Loucy (cell line): ENCODE measurements at regions not wholly inside any gene's neighbourhood (a gene's known extent, or its start where the extent isn't known, plus 50 kb on each side); places are given as distances from the start of the nearest gene placed in this dataset.

Experiments
- H2AFZ ChIP-seq: fragments of 200-600 bp; sonication (generic); 2 replicates; pipeline ENCODE4 v1.6.0; 2016; ENCODE audit warnings: antibody characterized with exemption, mild to moderate bottlenecking, low read length, moderate library complexity
- H3F3A ChIP-seq: fragments of 200-600 bp; 2 replicates; pipeline ENCODE4 v1.6.0; 2016; ENCODE audit warnings: antibody characterized with exemption, low read depth, mild to moderate bottlenecking
- H3K27me3 ChIP-seq: fragments of 200-600 bp; sonication (generic); 2 replicates; pipeline ENCODE4 v1.6.1; 2014; ENCODE audit warnings: low read length, mild to moderate bottlenecking; ENCODE audit not compliant: insufficient read depth, poor library complexity, severe bottlenecking
- H3K36me3 ChIP-seq: fragments of 200-600 bp; sonication (generic); 2 replicates; pipeline ENCODE4 v1.6.1; 2016; ENCODE audit warnings: low read length; ENCODE audit not compliant: insufficient read depth
- H3K4me1 ChIP-seq: fragments of 200-600 bp; sonication (generic); 2 replicates; pipeline ENCODE4 v1.5.1; 2014; ENCODE audit warnings: low read length, mild to moderate bottlenecking; ENCODE audit not compliant: insufficient read depth, poor library complexity, severe bottlenecking
- H3K4me2 ChIP-seq: fragments of 200-600 bp; sonication (generic); 2 replicates; pipeline ENCODE4 v1.6.0; 2014; ENCODE audit warnings: antibody characterized with exemption, low read length, low read depth, mild to moderate bottlenecking; ENCODE audit not compliant: poor library complexity, severe bottlenecking
- H3K4me3 ChIP-seq: fragments of 200-600 bp; sonication (generic); 2 replicates; pipeline ENCODE4 v1.5.1; 2014; ENCODE audit warnings: low read length, mild to moderate bottlenecking, mixed read lengths; ENCODE audit not compliant: poor library complexity, severe bottlenecking
- H3K79me2 ChIP-seq: fragments of 200-600 bp; sonication (generic); 2 replicates; pipeline ENCODE4 v1.6.1; 2014; ENCODE audit warnings: low read length; ENCODE audit not compliant: insufficient read depth
- H3K9ac ChIP-seq: fragments of 200-600 bp; sonication (generic); 2 replicates; pipeline ENCODE4 v1.6.0; 2014; ENCODE audit warnings: mild to moderate bottlenecking, low read depth, low read length, moderate library complexity; ENCODE audit not compliant: poor library complexity, severe bottlenecking
- H3K9me2 ChIP-seq: fragments of 200-600 bp; sonication (generic); replicated peaks from 2 replicates; pipeline ENCODE4 v1.6.1; 2016; ENCODE audit warnings: low read depth, low read length, mixed read lengths
- H3K9me3 ChIP-seq: fragments of 200-600 bp; sonication (generic); 2 replicates; pipeline ENCODE4 v1.6.1; 2014; ENCODE audit warnings: mild to moderate bottlenecking, antibody characterized with exemption, low read length, low read depth; ENCODE audit not compliant: insufficient read depth
- H4K20me1 ChIP-seq: fragments of 200-600 bp; sonication (generic); 2 replicates; pipeline ENCODE4 v1.6.0; 2014; ENCODE audit warnings: antibody characterized with exemption, low read length, mild to moderate bottlenecking; ENCODE audit not compliant: insufficient read depth, poor library complexity, severe bottlenecking
- CTCF ChIP-seq: fragments of 200-600 bp; sonication (generic); conservative IDR thresholded peaks from 2 replicates; pipeline ENCODE4 v1.5.1; 2014; ENCODE audit warnings: mild to moderate bottlenecking, antibody characterized with exemption, low read length
- EZH2phosphoT487 ChIP-seq: fragments of 200-600 bp; IDR thresholded peaks from 2 replicates; pipeline ENCODE4 v1.6.1; 2018; ENCODE audit warnings: antibody characterized with exemption, mild to moderate bottlenecking, moderate library complexity, borderline replicate concordance

GRCh38 chr20:57027777-57028176 lies 238.7 kb downstream of the BMP7 start:
- Histone ChIP-seq H3K27me3 (no peaks in the 10 kb centered on the region), H2AFZ (no peak overlapping the region), H4K20me1 (no peaks in the 10 kb centered on the region), H3K79me2 (no peaks in the 10 kb centered on the region), H3K9me2 (no peaks in the 10 kb centered on the region), H3K9me3 (no peaks in the 10 kb centered on the region), H3K4me1 (no peaks in the 10 kb centered on the region), H3K4me3 (no peak overlapping the region), H3F3A (no peaks in the 10 kb centered on the region), H3K9ac (no peak overlapping the region), H3K36me3 (no peaks in the 10 kb centered on the region), H3K4me2 (no peak overlapping the region)
- no peak for TF ChIP-seq EZH2phosphoT487
- no peak for TF ChIP-seq CTCF

- H4K20me1 ChIP-seq = no peaks in the 10 kb centered on the region
- no peaks in the 10 kb centered on the region for H3K36me3 ChIP-seq
- TF ChIP-seq EZH2phosphoT487 (no peak), CTCF (no peak)
- H3K27me3 ChIP-seq = no peaks in the 10 kb centered on the region
- no peak overlapping the region for H3K4me2 ChIP-seq
- peaks cover 4% of the 10 kb centered on the region; the same call in 1 of the 2 replicates for H3K9me3 ChIP-seq
- H2AFZ ChIP-seq = no peak overlapping the region
- no peaks in the 10 kb centered on the region for H3K9me2 ChIP-seq
- H3K4me1 ChIP-seq = no peaks in the 10 kb centered on the region
- H3K79me2 ChIP-seq = no peaks in the 10 kb centered on the region
- H3K9ac ChIP-seq = no peak overlapping the region
- no peak overlapping the region for H3K4me3 ChIP-seq
- no peaks in the 10 kb centered on the region for H3F3A ChIP-seq
Observed at GRCh38 chr20:57030611-57031600, 235.5 kb downstream of the BMP7 start.

- H3K27me3 ChIP-seq = no peaks in the 10 kb centered on the region
Observed at GRCh38 chr20:57031867-57032355, 234.5 kb downstream of the BMP7 start.

More at GRCh38 chr20:57031867-57032355, 234.5 kb downstream of the BMP7 start:
- TF ChIP-seq CTCF (no peak), EZH2phosphoT487 (no peak)
- no peak overlapping the region for H2AFZ ChIP-seq
- no peak overlapping the region for H3K9ac ChIP-seq
- H3K4me2 ChIP-seq = no peak overlapping the region
- H3K4me1 ChIP-seq = no peaks in the 10 kb centered on the region
- no peaks in the 10 kb centered on the region for H3K9me2 ChIP-seq
- peaks cover 4% of the 10 kb centered on the region; the same call in 1 of the 2 replicates for H3K9me3 ChIP-seq
- H3K79me2 ChIP-seq = no peaks in the 10 kb centered on the region
- H3K36me3 ChIP-seq = no peaks in the 10 kb centered on the region
- no peaks in the 10 kb centered on the region for H4K20me1 ChIP-seq
- H3F3A ChIP-seq = no peaks in the 10 kb centered on the region
- H3K4me3 ChIP-seq = no peak overlapping the region
